ENCODE measurements at regions not wholly inside any gene's neighbourhood (a gene's known extent, or its start where the extent isn't known, plus 50 kb on each side); places are given as distances from the start of the nearest gene placed in this dataset.
"Not testable (repeated sequence)": the region's sequence is repeated elsewhere in the genome, so short reads cannot be mapped to it uniquely, and the experiment has no call there.

- DNase-seq, result no peak
Observed at GRCh38 chr9:7615344-7615743, 184.2 kb downstream of the DMAC1 start.

- no peak for DNase-seq
Observed at GRCh38 chr9:7613931-7614330, 185.6 kb downstream of the DMAC1 start.

GRCh38 chr9:7608261-7608660 lies 191.3 kb downstream of the DMAC1 start:
- no peak for DNase-seq

- no peak for DNase-seq
Observed at GRCh38 chr9:7607421-7607820, 192.2 kb downstream of the DMAC1 start.

GRCh38 chr9:7606591-7606990 lies 193.0 kb downstream of the DMAC1 start:
- no peak for DNase-seq

- no peak for DNase-seq
Observed at GRCh38 chr9:7601739-7602138, 197.8 kb downstream of the DMAC1 start.

GRCh38 chr9:7597716-7598115 lies 201.9 kb downstream of the DMAC1 start:
- DNase-seq, result no peak

GRCh38 chr9:7592321-7593316 lies 207.0 kb downstream of the DMAC1 start:
- peak; percentile 10 for DNase-seq

- DNase-seq, result no peak
Observed at GRCh38 chr9:7591501-7591900, 208.1 kb downstream of the DMAC1 start.

GRCh38 chr9:7580568-7580967 lies 219.0 kb downstream of the DMAC1 start:
- no peak for DNase-seq

- no peak for DNase-seq
Observed at GRCh38 chr9:7579351-7579750, 220.2 kb downstream of the DMAC1 start.

GRCh38 chr9:7578951-7579350 lies 220.6 kb downstream of the DMAC1 start:
- no peak for DNase-seq

GRCh38 chr9:7570107-7570720 lies 229.4 kb downstream of the DMAC1 start:
- peak; percentile 81 for DNase-seq

- DNase-seq, result no peak
Observed at GRCh38 chr9:7567687-7568086, 231.9 kb downstream of the DMAC1 start.

- no peak for DNase-seq
Observed at GRCh38 chr9:7561527-7562080, 238.0 kb downstream of the DMAC1 start.

GRCh38 chr9:7560669-7561305 lies 238.8 kb downstream of the DMAC1 start:
- DNase-seq, result no peak

GRCh38 chr9:7554699-7555098 lies 244.9 kb downstream of the DMAC1 start:
- no peak for DNase-seq

- DNase-seq, result not testable (repeated sequence)
Observed at GRCh38 chr9:7552706-7553105, 246.9 kb downstream of the DMAC1 start.

GRCh38 chr9:7549249-7549648 lies 250.3 kb downstream of the DMAC1 start:
- peak; percentile 14 for DNase-seq

- DNase-seq, result no peak
Observed at GRCh38 chr9:7546261-7546660, 253.3 kb downstream of the DMAC1 start.

- no peak for DNase-seq
Observed at GRCh38 chr9:7545371-7546165, 254.0 kb downstream of the DMAC1 start.

- peak; percentile 61 for DNase-seq
Observed at GRCh38 chr9:7542693-7543092, 256.9 kb downstream of the DMAC1 start.

GRCh38 chr9:7542126-7542525 lies 257.5 kb downstream of the DMAC1 start:
- DNase-seq, result no peak
